Suppressor macrophage treated with lipopolysaccharide for 1 hour (primary cell): ENCODE measurements at regions not wholly inside any gene's neighbourhood (a gene's known extent, or its start where the extent isn't known, plus 50 kb on each side); places are given as distances from the start of the nearest gene placed in this dataset.

Experiments
- DNase-seq, 3 donors: peaks; one replicate each; pipeline ENCODE4 v3.0.0-alpha.2; 2020 to 2022

- no peak for DNase-seq
Measured at GRCh38 chr7:31456646-31457368, 57.1 kb upstream of the ITPRID1 start.

DNA sequence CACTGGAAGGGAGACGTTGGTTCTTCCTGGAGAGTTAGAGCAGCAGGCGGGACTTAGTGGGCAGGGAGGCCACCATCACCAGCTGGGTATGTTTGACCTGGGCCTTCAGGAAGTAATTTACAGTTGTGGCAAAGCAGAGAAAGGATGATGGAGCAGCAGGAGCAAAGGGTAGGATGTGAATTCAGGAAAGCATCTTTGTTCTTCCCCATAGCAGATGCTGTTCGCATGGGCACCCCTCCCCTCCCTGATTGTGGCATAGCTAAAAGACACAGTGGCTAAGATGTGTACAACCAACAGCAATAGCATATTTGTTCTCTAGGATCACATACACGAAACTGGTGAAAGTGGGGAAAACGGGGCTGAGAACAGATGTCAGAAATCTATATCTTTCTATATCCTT is 56.3 kb upstream of the ITPRID1 start:
- no peak for DNase-seq

GRCh38 chr7:31458203-31458602 is 55.7 kb upstream of the ITPRID1 start:
- no peak for DNase-seq

- DNase-seq = no peak
Measured at GRCh38 chr7:31462636-31463035, 51.3 kb upstream of the ITPRID1 start.
